PFSK-1 (cell line): ENCODE measurements at regions not wholly inside any gene's neighbourhood (a gene's known extent, or its start where the extent isn't known, plus 50 kb on each side); places are given as distances from the start of the nearest gene placed in this dataset.

Experiments used
- FOXP2 ChIP-seq: optimal IDR thresholded peaks from 2 replicates; pipeline ENCODE3; 2011; ENCODE audit warnings: borderline replicate concordance, control low read depth, inconsistent platforms; ENCODE audit not compliant: insufficient read depth; ENCODE audit errors: extremely low read length, extremely low read depth
- POLR2AphosphoS5 ChIP-seq: IDR thresholded peaks from 2 replicates; pipeline ENCODE4 v1.6.1; 2012; ENCODE audit warnings: low read depth, mild to moderate bottlenecking, control low read depth, low read length, moderate library complexity
- REST ChIP-seq, 2 experiments: IDR thresholded peaks; 2 replicates each; pipeline versions ENCODE4 v1.6.1 to v1.8.0; 2011 to 2012; ENCODE audit warnings: low read depth in 2 of 2, low read length in 2 of 2, control low read depth in 1 of 2, inconsistent platforms in 1 of 2, mild to moderate bottlenecking in 1 of 2, moderate library complexity in 1 of 2; ENCODE audit not compliant: insufficient read depth in 1 of 2
- SIN3A ChIP-seq: IDR thresholded peaks from 2 replicates; pipeline ENCODE4 v1.6.1; 2012; ENCODE audit warnings: mild to moderate bottlenecking, low read length, moderate library complexity, borderline replicate concordance; ENCODE audit not compliant: insufficient read depth
- TAF1 ChIP-seq: IDR thresholded peaks from 2 replicates; pipeline ENCODE4 v1.6.1; 2012; ENCODE audit warnings: low read length, control low read depth, borderline replicate concordance; ENCODE audit not compliant: insufficient read depth

- no peak for TF ChIP-seq TAF1
- TF ChIP-seq SIN3A: no peak
- no peak for TF ChIP-seq REST (IDR thresholded peaks at IDR 0.05; ENCODE audit: insufficient read depth in 1 of 2, low read depth in 2 of 2, low read length in 2 of 2)
- TF ChIP-seq POLR2AphosphoS5: no peak
- TF ChIP-seq FOXP2: no peak
Measured at GRCh38 chr4:141458501-141458900, 177.9 kb upstream of the IL15 start.
